ENCODE measurements at regions not wholly inside any gene's neighbourhood (a gene's known extent, or its start where the extent isn't known, plus 50 kb on each side); places are given as distances from the start of the nearest gene placed in this dataset.

DNA sequence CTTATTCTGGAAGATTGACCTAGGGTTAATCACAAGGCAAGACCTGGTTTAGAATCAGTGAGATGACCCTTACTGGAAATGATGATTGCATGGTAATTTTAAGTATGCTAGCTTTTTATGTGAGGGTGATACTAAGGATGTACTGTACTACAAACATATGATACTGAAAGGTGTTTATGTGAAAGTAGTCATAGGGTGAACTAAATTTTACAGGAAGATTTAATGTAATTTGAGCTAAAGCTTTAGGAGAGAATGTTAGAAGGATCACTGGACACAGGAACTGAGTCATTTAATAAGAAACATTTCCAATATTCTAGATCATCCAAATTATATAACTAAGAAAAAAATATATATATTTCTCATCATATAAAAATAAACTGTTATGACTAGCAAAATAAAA is 197.2 kb downstream of the COX7C start:
- TF ChIP-seq POLR2A (IDR thresholded peaks at IDR 0.05) (no peak), EP300 (IDR thresholded peaks at IDR 0.05) (no peak)
- TF ChIP-seq, protein P1, sequence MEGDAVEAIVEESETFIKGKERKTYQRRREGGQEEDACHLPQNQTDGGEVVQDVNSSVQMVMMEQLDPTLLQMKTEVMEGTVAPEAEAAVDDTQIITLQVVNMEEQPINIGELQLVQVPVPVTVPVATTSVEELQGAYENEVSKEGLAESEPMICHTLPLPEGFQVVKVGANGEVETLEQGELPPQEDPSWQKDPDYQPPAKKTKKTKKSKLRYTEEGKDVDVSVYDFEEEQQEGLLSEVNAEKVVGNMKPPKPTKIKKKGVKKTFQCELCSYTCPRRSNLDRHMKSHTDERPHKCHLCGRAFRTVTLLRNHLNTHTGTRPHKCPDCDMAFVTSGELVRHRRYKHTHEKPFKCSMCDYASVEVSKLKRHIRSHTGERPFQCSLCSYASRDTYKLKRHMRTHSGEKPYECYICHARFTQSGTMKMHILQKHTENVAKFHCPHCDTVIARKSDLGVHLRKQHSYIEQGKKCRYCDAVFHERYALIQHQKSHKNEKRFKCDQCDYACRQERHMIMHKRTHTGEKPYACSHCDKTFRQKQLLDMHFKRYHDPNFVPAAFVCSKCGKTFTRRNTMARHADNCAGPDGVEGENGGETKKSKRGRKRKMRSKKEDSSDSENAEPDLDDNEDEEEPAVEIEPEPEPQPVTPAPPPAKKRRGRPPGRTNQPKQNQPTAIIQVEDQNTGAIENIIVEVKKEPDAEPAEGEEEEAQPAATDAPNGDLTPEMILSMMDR (IDR thresholded peaks at IDR 0.05), result no peak
